ENCODE measurements at regions not wholly inside any gene's neighbourhood (a gene's known extent, or its start where the extent isn't known, plus 50 kb on each side); places are given as distances from the start of the nearest gene placed in this dataset.

- ATAC-seq (no peak), DNase-seq (no peak)
- no peaks in the 10 kb centered on the region for H3K9me3 ChIP-seq
- no peak for TF ChIP-seq POLR2A (IDR thresholded peaks at IDR 0.05)
- no peak for TF ChIP-seq CTCF (IDR thresholded peaks at IDR 0.05)
- no peak overlapping the region for H3K4me3 ChIP-seq
- WGBS (ENCODE audit: insufficient coverage, low coverage, low lambda C conversion rate, missing lambda C conversion rate) = 61% methylated on average over 1 of the region's 1 CpG
- H3K36me3 ChIP-seq = no peaks in the 10 kb centered on the region
- H3K27me3 ChIP-seq = no peaks in the 10 kb centered on the region
- H3K4me1 ChIP-seq = no peaks in the 10 kb centered on the region
- intact Hi-C loops (cut with DNase I) = no loop called here
- H3K27ac ChIP-seq = no peak overlapping the region
Measured at GRCh38 chr18:40824291-40824690, 1130.7 kb upstream of the PIK3C3 start.

- Histone ChIP-seq H3K4me1 (no peaks in the 10 kb centered on the region), H3K27ac (no peak overlapping the region), H3K4me3 (no peak overlapping the region), H3K36me3 (no peaks in the 10 kb centered on the region), H3K9me3 (no peaks in the 10 kb centered on the region), H3K27me3 (no peaks in the 10 kb centered on the region)
- no peak for TF ChIP-seq POLR2A (IDR thresholded peaks at IDR 0.05)
- no peak for TF ChIP-seq CTCF (IDR thresholded peaks at IDR 0.05)
- WGBS (ENCODE audit: insufficient coverage, low coverage, low lambda C conversion rate, missing lambda C conversion rate) = 76% methylated on average over 2 of the region's 6 CpGs
- ATAC-seq = no peak
- intact Hi-C loops (cut with DNase I) = no loop called here
- DNase-seq = peak in 1 of 3 donors; percentile 31
Measured at GRCh38 chr18:40821596-40822243, 1133.3 kb upstream of the PIK3C3 start.

- H3K4me3 ChIP-seq = no peak overlapping the region
- no peaks in the 10 kb centered on the region for H3K27me3 ChIP-seq
- H3K9me3 ChIP-seq = no peaks in the 10 kb centered on the region
- intact Hi-C loops (cut with DNase I) = no loop called here
- WGBS (ENCODE audit: insufficient coverage, low coverage, low lambda C conversion rate, missing lambda C conversion rate) = 20% methylated on average over 1 of the region's 1 CpG
- ATAC-seq (no peak), DNase-seq (no peak)
- TF ChIP-seq POLR2A (IDR thresholded peaks at IDR 0.05) (no peak), CTCF (IDR thresholded peaks at IDR 0.05) (no peak)
- no peak overlapping the region for H3K27ac ChIP-seq
- H3K4me1 ChIP-seq = no peaks in the 10 kb centered on the region
- H3K36me3 ChIP-seq = no peaks in the 10 kb centered on the region
Measured at GRCh38 chr18:40812981-40813515, 1142.0 kb upstream of the PIK3C3 start.

- no peak overlapping the region for H3K4me3 ChIP-seq
- no peak for ATAC-seq
- no peaks in the 10 kb centered on the region for H3K27me3 ChIP-seq
- no peaks in the 10 kb centered on the region for H3K9me3 ChIP-seq
- no peak overlapping the region for H3K27ac ChIP-seq
- no peak for DNase-seq
- H3K36me3 ChIP-seq = no peaks in the 10 kb centered on the region
- H3K4me1 ChIP-seq = no peaks in the 10 kb centered on the region
- TF ChIP-seq CTCF (IDR thresholded peaks at IDR 0.05) (no peak), POLR2A (IDR thresholded peaks at IDR 0.05) (no peak)
- intact Hi-C loops (cut with DNase I) = no loop called here
Measured at GRCh38 chr18:40810372-40810771, 1144.7 kb upstream of the PIK3C3 start.
